IMR-90 (cell line): ENCODE measurements at regions not wholly inside any gene's neighbourhood (a gene's known extent, or its start where the extent isn't known, plus 50 kb on each side); places are given as distances from the start of the nearest gene placed in this dataset.

Experiments
- ATAC-seq: fragments of 200-7000 bp; cut with Tn5 transposase; 2 replicates; pipeline ENCODE4 v1.9.1; 2020; ENCODE audit warnings: low read depth, mild to moderate bottlenecking, moderate library complexity
- BruUV-seq: library from RNA; stranded (reverse); fragments of 400-500 nt; replicated peaks from 2 replicates; lab custom pipeline; 2021; lab: Mats Ljungman, UMichigan
- CTCF ChIA-PET: fragments of 300-600 bp; formaldehyde crosslinking; extraction: SDS; loops from one replicate; lab custom pipeline; 2021; ENCODE audit warnings: antibody characterized with exemption; lab: Yijun Ruan, JAX
- POLR2A ChIA-PET: fragments of 300-600 bp; sonication (Branson Sonifier 250); formaldehyde crosslinking; loops from one replicate; lab custom pipeline; 2022; ENCODE audit warnings: antibody characterized with exemption; ENCODE audit not compliant: unreplicated experiment; lab: Charles Lee
- DNase-seq: peaks from one replicate; pipeline ENCODE4 v3.0.0; 2013
- H2AFZ ChIP-seq: replicated peaks from 2 replicates; pipeline ENCODE3; 2013; ENCODE audit warnings: low read length, mild to moderate bottlenecking; ENCODE audit not compliant: poor library complexity
- H2AK5ac ChIP-seq: 2 replicates; pipeline ENCODE4 v1.6.1; 2013; ENCODE audit warnings: low read depth, low read length, inconsistent platforms
- H2AK9ac ChIP-seq: replicated peaks from 2 replicates; pipeline ENCODE3; 2013; ENCODE audit warnings: mild to moderate bottlenecking, low read depth, low read length, moderate library complexity; ENCODE audit not compliant: poor library complexity
- H2BK120ac ChIP-seq: 2 replicates; pipeline ENCODE4 v1.6.1; 2013; ENCODE audit warnings: low read depth, low read length, inconsistent platforms
- H2BK15ac ChIP-seq: 3 replicates; pipeline ENCODE4 v1.6.1; 2013; ENCODE audit warnings: low read depth, low read length, inconsistent platforms
- H2BK20ac ChIP-seq: 2 replicates; pipeline ENCODE4 v1.6.1; 2013; ENCODE audit warnings: low read depth, mild to moderate bottlenecking, inconsistent platforms, low read length, moderate library complexity
- H2BK5ac ChIP-seq: 2 replicates; pipeline ENCODE4 v1.6.1; 2013; ENCODE audit warnings: mild to moderate bottlenecking, low read depth, low read length, inconsistent platforms; ENCODE audit not compliant: poor library complexity, severe bottlenecking
- H3K14ac ChIP-seq: replicated peaks from 2 replicates; pipeline ENCODE4 v1.6.1; 2013; ENCODE audit warnings: low read depth, low read length, inconsistent platforms
- H3K18ac ChIP-seq: 2 replicates; pipeline ENCODE4 v1.6.1; 2013; ENCODE audit warnings: low read depth, low read length, control low read depth
- H3K23ac ChIP-seq: 2 replicates; pipeline ENCODE4 v1.6.1; 2013; ENCODE audit warnings: low read depth, low read length, inconsistent platforms
- H3K27ac ChIP-seq: 2 replicates; pipeline ENCODE4 v1.5.1; 2013; ENCODE audit warnings: mild to moderate bottlenecking, control low read depth, low read length; ENCODE audit not compliant: insufficient read depth
- H3K27me3 ChIP-seq: 2 replicates; pipeline ENCODE4 v1.6.1; 2013; ENCODE audit warnings: low read length; ENCODE audit not compliant: control insufficient read depth, insufficient read depth
- H3K36me3 ChIP-seq: 2 replicates; pipeline ENCODE4 v1.6.1; 2013; ENCODE audit warnings: low read length, mixed read lengths; ENCODE audit not compliant: control insufficient read depth, insufficient read depth
- H3K4ac ChIP-seq: 2 replicates; pipeline ENCODE4 v1.6.1; 2013; ENCODE audit warnings: low read depth, low read length, inconsistent platforms
- H3K4me1 ChIP-seq: 2 replicates; pipeline ENCODE4 v1.6.1; 2013; ENCODE audit warnings: low read length, mixed read lengths; ENCODE audit not compliant: control insufficient read depth, insufficient read depth
- H3K4me2 ChIP-seq: 2 replicates; pipeline ENCODE4 v1.6.1; 2013; ENCODE audit warnings: low read depth, mild to moderate bottlenecking, control low read depth, low read length, moderate library complexity
- H3K4me3 ChIP-seq: 2 replicates; pipeline ENCODE4 v1.5.1; 2013; ENCODE audit warnings: low read depth, mild to moderate bottlenecking, control low read depth, low read length, moderate library complexity; ENCODE audit not compliant: insufficient read depth
- H3K56ac ChIP-seq: 2 replicates; pipeline ENCODE4 v1.6.1; 2013; ENCODE audit warnings: low read length, inconsistent platforms; ENCODE audit not compliant: insufficient read depth; ENCODE audit errors: extremely low read depth
- H3K79me1 ChIP-seq, 2 experiments: 2 replicates each; pipeline ENCODE4 v1.6.1; 2013; ENCODE audit warnings: low read length in 2 of 2, inconsistent platforms in 1 of 2, low read depth in 1 of 2
- H3K9ac ChIP-seq: 2 replicates; pipeline ENCODE4 v1.6.1; 2013; ENCODE audit warnings: low read depth, low read length, control low read depth
- H3K9me1 ChIP-seq: 2 replicates; pipeline ENCODE4 v1.6.1; 2013; ENCODE audit warnings: low read length, inconsistent platforms; ENCODE audit not compliant: insufficient read depth
- H3K9me3 ChIP-seq: 2 replicates; pipeline ENCODE4 v1.6.1; 2013; ENCODE audit warnings: low read length; ENCODE audit not compliant: control insufficient read depth, insufficient read depth
- H4K20me1 ChIP-seq: 2 replicates; pipeline ENCODE4 v1.6.1; 2013; ENCODE audit warnings: low read length, inconsistent platforms; ENCODE audit not compliant: insufficient read depth
- H4K5ac ChIP-seq: 2 replicates; pipeline ENCODE4 v1.6.1; 2013; ENCODE audit warnings: mild to moderate bottlenecking, low read depth, low read length, control low read depth
- H4K8ac ChIP-seq, 2 experiments: 2 replicates each; pipeline ENCODE4 v1.6.1; 2013; ENCODE audit warnings: low read depth in 2 of 2, low read length in 2 of 2, control low read depth in 1 of 2, inconsistent platforms in 1 of 2
- H4K91ac ChIP-seq: 2 replicates; pipeline ENCODE4 v1.6.1; 2013; ENCODE audit warnings: low read depth, low read length, inconsistent platforms; ENCODE audit not compliant: insufficient read depth
- BHLHE40 ChIP-seq: fragments of 150-350 bp; IDR thresholded peaks from 2 replicates; pipeline ENCODE4 v1.6.1; 2016; ENCODE audit warnings: mild to moderate bottlenecking, low read depth, low read length
- CEBPB ChIP-seq: IDR thresholded peaks from 2 replicates; pipeline ENCODE4 v1.6.1; 2012; ENCODE audit warnings: low read depth, low read length, improper control_type of control experiment
- CHD1 ChIP-seq: IDR thresholded peaks from 2 replicates; pipeline ENCODE4 v1.6.1; 2012; ENCODE audit warnings: low read depth, low read length, improper control_type of control experiment
- FOS ChIP-seq: fragments of 150-350 bp; IDR thresholded peaks from 2 replicates; pipeline ENCODE4 v1.6.1; 2016; ENCODE audit warnings: low read depth, low read length
- MAZ ChIP-seq: IDR thresholded peaks from 2 replicates; pipeline ENCODE4 v1.6.1; 2012; ENCODE audit warnings: low read depth, mild to moderate bottlenecking, low read length, improper control_type of control experiment, moderate library complexity, borderline replicate concordance
- RFX5 ChIP-seq: IDR thresholded peaks from 2 replicates; pipeline ENCODE4 v1.8.0; 2012; ENCODE audit warnings: low read depth, mild to moderate bottlenecking, low read length, moderate library complexity
- USF2 ChIP-seq: fragments of 150-350 bp; IDR thresholded peaks from 2 replicates; pipeline ENCODE4 v1.6.1; 2017; ENCODE audit warnings: mild to moderate bottlenecking, antibody characterized with exemption, low read length, low read depth
- WGBS, 2 experiments: methylation state at CpG; one replicate each; pipeline versions ENCODE4 v1.1.5 to v1.1.7; 2013; ENCODE audit warnings: missing lambda C conversion rate in 2 of 2; ENCODE audit not compliant: insufficient read length in 1 of 2; ENCODE audit errors: extremely low coverage in 2 of 2; 5-methylcytosine and 5-hydroxymethylcytosine counted together
- dilution Hi-C: fragments of 300-500 bp; cut with HindIII; formaldehyde crosslinking; loops from one replicate; pipeline ENCODE4 v1.14.3; 2018; ENCODE audit warnings: low sequenced_read_pairs; ENCODE audit not compliant: unreplicated experiment
- in situ Hi-C: fragments of 300-500 bp; cut with MboI; formaldehyde crosslinking; loops from 3 replicates; pipeline ENCODE4 v1.14.3; 2019; ENCODE audit warnings: low sequenced_read_pairs, inconsistent platforms, mixed read lengths
- intact Hi-C: fragments of 100-400 bp; cut with micrococcal nuclease; formaldehyde crosslinking; loops from 2 replicates; pipeline ENCODE4 v1.10.0; 2022
- TF ChIP-seq, protein P1 (sequence below): fragments of 150-350 bp; IDR thresholded peaks from 2 replicates; pipeline ENCODE4 v1.6.1; 2016; ENCODE audit warnings: low read depth, mild to moderate bottlenecking, low read length, moderate library complexity, borderline replicate concordance

- TF ChIP-seq USF2: peak; percentile 90
These were observed 102.0 kb upstream of the LEF1 start (continued) for GRCh38 chr4:108270466-108271450.

DNA sequence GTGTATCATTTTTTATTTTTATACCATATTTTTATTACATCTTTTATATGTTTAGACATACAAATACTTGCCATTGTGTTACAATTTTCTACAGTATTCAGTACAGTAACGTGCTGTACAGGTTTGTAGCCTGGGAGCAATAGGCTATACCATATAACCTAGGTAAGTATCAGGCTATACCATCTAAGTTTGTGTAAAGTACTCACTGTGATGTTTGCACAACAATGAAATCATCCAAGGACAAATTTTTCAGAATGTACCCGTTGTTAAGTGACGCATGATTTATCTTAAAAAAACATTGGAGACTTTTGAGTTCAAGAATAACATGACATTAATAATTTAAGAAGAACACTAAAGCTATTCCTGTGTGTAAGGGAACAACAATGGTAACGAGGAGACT is 96.0 kb upstream of the LEF1 start:
- Histone ChIP-seq H4K8ac (no peak overlapping the region), H3K18ac (no peak overlapping the region), H2AK5ac (no peak overlapping the region), H3K27ac (no peak overlapping the region), H2BK5ac (no peak overlapping the region), H3K9ac (no peak overlapping the region), H3K9me3 (no peaks in the 10 kb centered on the region), H2BK20ac (no peak overlapping the region), H4K91ac (no peak overlapping the region), H4K20me1 (no peaks in the 10 kb centered on the region), H3K4ac (no peak overlapping the region), H2BK120ac (no peak overlapping the region), H3K9me1 (no peaks in the 10 kb centered on the region), H2AFZ (no peak overlapping the region), H3K79me1 (no peaks in the 10 kb centered on the region), H4K5ac (no peak overlapping the region), H3K36me3 (no peaks in the 10 kb centered on the region), H3K27me3 (peaks cover 3% of the 10 kb centered on the region), H3K14ac (no peak overlapping the region), H2AK9ac (no peak overlapping the region), H3K4me1 (no peaks in the 10 kb centered on the region), H3K4me2 (no peak overlapping the region), H3K56ac (no peak overlapping the region), H3K23ac (no peak overlapping the region), H3K4me3 (no peak overlapping the region), H2BK15ac (no peak overlapping the region)
- no peak for DNase-seq
- BruUV-seq: no TSS peak
- in situ Hi-C loops (no loop called here), dilution Hi-C loops (no loop called here), intact Hi-C loops (no loop called here)
- POLR2A ChIA-PET: no interaction called here
- no peak for ATAC-seq
- 100% methylated on average over 1 of the region's 4 CpGs; no CpG with 5 or more reads in 1 of the 2 experiments for WGBS, 2 experiments
- no peak for TF ChIP-seq RFX5
- no peak for TF ChIP-seq CEBPB
- TF ChIP-seq BHLHE40: no peak
- TF ChIP-seq, protein P1, sequence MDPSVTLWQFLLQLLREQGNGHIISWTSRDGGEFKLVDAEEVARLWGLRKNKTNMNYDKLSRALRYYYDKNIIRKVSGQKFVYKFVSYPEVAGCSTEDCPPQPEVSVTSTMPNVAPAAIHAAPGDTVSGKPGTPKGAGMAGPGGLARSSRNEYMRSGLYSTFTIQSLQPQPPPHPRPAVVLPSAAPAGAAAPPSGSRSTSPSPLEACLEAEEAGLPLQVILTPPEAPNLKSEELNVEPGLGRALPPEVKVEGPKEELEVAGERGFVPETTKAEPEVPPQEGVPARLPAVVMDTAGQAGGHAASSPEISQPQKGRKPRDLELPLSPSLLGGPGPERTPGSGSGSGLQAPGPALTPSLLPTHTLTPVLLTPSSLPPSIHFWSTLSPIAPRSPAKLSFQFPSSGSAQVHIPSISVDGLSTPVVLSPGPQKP: no peak
- TF ChIP-seq CHD1: no peak
- no peak for TF ChIP-seq USF2
- TF ChIP-seq FOS: no peak
- TF ChIP-seq MAZ: no peak
- CTCF ChIA-PET: no interaction called here
